Gastrocnemius medialis (tissue), 4 donors: ENCODE measurements at regions not wholly inside any gene's neighbourhood (a gene's known extent, or its start where the extent isn't known, plus 50 kb on each side); places are given as distances from the start of the nearest gene placed in this dataset.

Source experiments
- POLR2A ChIP-seq, 2 donors: fragments of 450-650 bp; IDR thresholded peaks; one replicate each; pipeline ENCODE4 v1.6.1; 2017; ENCODE audit warnings: antibody characterized with exemption in 2 of 2, mild to moderate bottlenecking in 2 of 2, moderate library complexity in 2 of 2
- TF ChIP-seq, protein P1 (sequence below), 5 experiments: fragments of 450-650 bp in 3 of 5; fragments of 200-600 bp in 2 of 5; sonication (generic) in 2 of 5; IDR thresholded peaks in 4 of 5; conservative IDR thresholded peaks in 1 of 5; 1 replicate in 4 of 5; 2 replicates in 1 of 5; pipeline ENCODE4 v1.5.1; 2016 to 2019; ENCODE audit warnings: antibody characterized with exemption in 5 of 5, mild to moderate bottlenecking in 3 of 5, moderate library complexity in 3 of 5

DNA sequence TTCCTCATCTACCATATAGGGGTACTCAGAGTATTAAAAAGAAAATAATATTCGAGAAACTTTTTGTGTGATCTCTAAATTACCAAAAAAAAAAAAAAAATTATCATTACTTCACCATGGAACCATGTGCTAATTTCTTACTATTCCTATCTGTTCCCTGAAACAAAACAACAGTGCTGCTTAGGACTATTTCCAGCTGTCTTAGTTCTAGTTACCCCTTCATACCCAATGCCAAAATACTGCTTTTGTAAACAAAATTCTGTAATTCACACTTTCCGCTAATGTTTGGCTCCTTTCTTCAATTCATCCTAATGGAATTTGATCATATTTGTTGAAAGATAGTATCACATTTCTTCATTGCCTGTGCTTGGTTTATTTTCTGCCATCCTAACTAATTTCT, 470.2 kb downstream of the BTG1 start:
- TF ChIP-seq, protein P1, sequence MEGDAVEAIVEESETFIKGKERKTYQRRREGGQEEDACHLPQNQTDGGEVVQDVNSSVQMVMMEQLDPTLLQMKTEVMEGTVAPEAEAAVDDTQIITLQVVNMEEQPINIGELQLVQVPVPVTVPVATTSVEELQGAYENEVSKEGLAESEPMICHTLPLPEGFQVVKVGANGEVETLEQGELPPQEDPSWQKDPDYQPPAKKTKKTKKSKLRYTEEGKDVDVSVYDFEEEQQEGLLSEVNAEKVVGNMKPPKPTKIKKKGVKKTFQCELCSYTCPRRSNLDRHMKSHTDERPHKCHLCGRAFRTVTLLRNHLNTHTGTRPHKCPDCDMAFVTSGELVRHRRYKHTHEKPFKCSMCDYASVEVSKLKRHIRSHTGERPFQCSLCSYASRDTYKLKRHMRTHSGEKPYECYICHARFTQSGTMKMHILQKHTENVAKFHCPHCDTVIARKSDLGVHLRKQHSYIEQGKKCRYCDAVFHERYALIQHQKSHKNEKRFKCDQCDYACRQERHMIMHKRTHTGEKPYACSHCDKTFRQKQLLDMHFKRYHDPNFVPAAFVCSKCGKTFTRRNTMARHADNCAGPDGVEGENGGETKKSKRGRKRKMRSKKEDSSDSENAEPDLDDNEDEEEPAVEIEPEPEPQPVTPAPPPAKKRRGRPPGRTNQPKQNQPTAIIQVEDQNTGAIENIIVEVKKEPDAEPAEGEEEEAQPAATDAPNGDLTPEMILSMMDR (IDR thresholded peaks at IDR 0.05 in 4 of 5, conservative IDR thresholded peaks at IDR 0.05 in 1 of 5) = no peak
- TF ChIP-seq POLR2A (IDR thresholded peaks at IDR 0.05) = no peak
